ENCODE measurements at regions not wholly inside any gene's neighbourhood (a gene's known extent, or its start where the extent isn't known, plus 50 kb on each side); places are given as distances from the start of the nearest gene placed in this dataset.
"Not testable (repeated sequence)": the region's sequence is repeated elsewhere in the genome, so short reads cannot be mapped to it uniquely, and the experiment has no call there.

DNA sequence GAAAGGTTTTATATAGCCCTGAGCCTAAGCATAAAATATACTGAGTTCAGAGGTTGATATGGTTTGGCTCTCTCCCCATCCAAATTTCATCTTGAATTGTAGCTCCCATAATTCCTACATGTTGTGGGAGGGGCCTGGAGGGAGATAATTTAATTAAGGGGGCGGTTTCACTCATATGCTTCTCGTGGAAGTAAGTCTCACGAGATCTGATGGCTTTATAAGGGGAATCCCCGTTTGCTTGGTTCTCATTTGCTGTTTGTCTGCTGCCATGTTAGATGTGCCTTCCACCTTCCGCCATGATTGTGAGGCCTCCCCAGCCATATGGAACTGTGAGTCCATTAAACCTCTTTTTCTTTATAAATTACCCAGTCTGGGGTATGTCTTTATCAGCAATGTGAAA lies 130.8 kb upstream of the ACBD5 start:
- dilution Hi-C loops (cut with HindIII; ENCODE audit: low sequenced_read_pairs, unreplicated experiment); H3K18ac ChIP-seq (ENCODE audit: low read depth, low read length); ATAC-seq (ENCODE audit: low read depth); H4K5ac ChIP-seq (ENCODE audit: low read depth, low read length); H3K79me1 ChIP-seq (ENCODE audit: low read depth in 1 of 2, low read length in 2 of 2); in situ Hi-C loops (cut with MboI; ENCODE audit: low sequenced_read_pairs); H2AK9ac ChIP-seq (replicated peaks; ENCODE audit: low read depth, low read length, poor library complexity); H4K8ac ChIP-seq (ENCODE audit: low read depth in 2 of 2, low read length in 2 of 2); H3K4me2 ChIP-seq (ENCODE audit: low read depth, low read length); H3K4me1 ChIP-seq (ENCODE audit: control insufficient read depth, insufficient read depth, low read length); H2BK120ac ChIP-seq (ENCODE audit: low read depth, low read length); DNase-seq; H3K23ac ChIP-seq (ENCODE audit: low read depth, low read length); H2BK20ac ChIP-seq (ENCODE audit: low read depth, low read length); H3K9me3 ChIP-seq (ENCODE audit: control insufficient read depth, insufficient read depth, low read length); H3K4ac ChIP-seq (ENCODE audit: low read depth, low read length); H2BK5ac ChIP-seq (ENCODE audit: low read depth, low read length, poor library complexity, severe bottlenecking); H3K9ac ChIP-seq (ENCODE audit: low read depth, low read length); H3K4me3 ChIP-seq (ENCODE audit: insufficient read depth, low read depth, low read length); H2AK5ac ChIP-seq (ENCODE audit: low read depth, low read length); H2BK15ac ChIP-seq (ENCODE audit: low read depth, low read length); H3K36me3 ChIP-seq (ENCODE audit: control insufficient read depth, insufficient read depth, low read length); H3K27ac ChIP-seq (ENCODE audit: insufficient read depth, low read length); H4K20me1 ChIP-seq (ENCODE audit: insufficient read depth, low read length); H3K27me3 ChIP-seq (ENCODE audit: control insufficient read depth, insufficient read depth, low read length); H4K91ac ChIP-seq (ENCODE audit: insufficient read depth, low read depth, low read length); POLR2A ChIA-PET (ENCODE audit: unreplicated experiment); BruUV-seq (replicated peaks); H2AFZ ChIP-seq (replicated peaks; ENCODE audit: low read length, poor library complexity); H3K14ac ChIP-seq (replicated peaks; ENCODE audit: low read depth, low read length); H3K9me1 ChIP-seq (ENCODE audit: insufficient read depth, low read length); H3K56ac ChIP-seq (ENCODE audit: extremely low read depth, insufficient read depth, low read length): not testable (repeated sequence)
- CTCF ChIA-PET: interaction anchor here (1.0 kb wide), 1 partner anchor 12 kb away, joined by 4 read pairs; no protein-coding TSS in a partner anchor
- no CpG with 5 or more reads among the region's 5 CpGs for WGBS, 2 experiments (ENCODE audit: extremely low coverage in 2 of 2, insufficient read length in 1 of 2)
- intact Hi-C loops (cut with micrococcal nuclease): loop anchor here (2.0 kb wide), 1 partner anchor 869 kb away; no protein-coding TSS in a partner anchor
